ENCODE measurements at regions not wholly inside any gene's neighbourhood (a gene's known extent, or its start where the extent isn't known, plus 50 kb on each side); places are given as distances from the start of the nearest gene placed in this dataset.

- TF ChIP-seq CTCF (conservative IDR thresholded peaks at IDR 0.05 in 1 of 2, IDR thresholded peaks at IDR 0.05 in 1 of 2; ENCODE audit: low read depth in 1 of 2, low read length in 2 of 2) (no peak), EZH2 (IDR thresholded peaks at IDR 0.05; ENCODE audit: low read length, missing control alignments) (no peak)
Measured at GRCh38 chr10:33521062-33521461, 186.6 kb upstream of the NRP1 start.
